Natural killer cell (primary cell): ENCODE measurements at regions not wholly inside any gene's neighbourhood (a gene's known extent, or its start where the extent isn't known, plus 50 kb on each side); places are given as distances from the start of the nearest gene placed in this dataset.

ENCODE experiments used
- ATAC-seq, 3 donors: fragments of 150-1000 bp in 2 of 3; fragments of 200-7000 bp in 1 of 3; cut with Tn5 transposase; 1 replicate in 1 of 3; 2 replicates in 2 of 3; pipeline ENCODE4 v1.10.0; 2021; ENCODE audit warnings: mild to moderate bottlenecking in 2 of 3, moderate library complexity in 2 of 3
- DNase-seq, 2 donors: peaks; one replicate each; pipeline versions ENCODE4 v3.0.0 to v3.0.0-alpha.2; 2013 to 2021; ENCODE audit warnings: mixed read lengths in 1 of 2
- H3K27ac ChIP-seq: one replicate; pipeline ENCODE4 v1.5.1; 2013; ENCODE audit warnings: mild to moderate bottlenecking, low read length
- H3K27me3 ChIP-seq: one replicate; pipeline ENCODE4 v1.6.1; 2013; ENCODE audit warnings: low read length; ENCODE audit not compliant: control insufficient read depth, insufficient read depth
- H3K36me3 ChIP-seq: one replicate; pipeline ENCODE4 v1.6.1; 2013; ENCODE audit warnings: low read length; ENCODE audit not compliant: control insufficient read depth, insufficient read depth
- H3K4me1 ChIP-seq: one replicate; pipeline ENCODE4 v1.6.1; 2013; ENCODE audit warnings: low read length; ENCODE audit not compliant: control insufficient read depth, insufficient read depth
- H3K4me3 ChIP-seq: one replicate; pipeline ENCODE4 v1.5.1; 2013; ENCODE audit warnings: low read length
- H3K9me3 ChIP-seq: one replicate; pipeline ENCODE4 v1.6.1; 2013; ENCODE audit warnings: low read length; ENCODE audit not compliant: control insufficient read depth, insufficient read depth
- H3K27ac Mint-ChIP-seq, 2 donors: one replicate each; pipeline ENCODE4 v1.8.0; 2022; ENCODE audit warnings: mild to moderate bottlenecking in 2 of 2, mixed read lengths in 2 of 2, moderate library complexity in 1 of 2
- H3K27me3 Mint-ChIP-seq, 2 donors: one replicate each; pipeline ENCODE4 v1.8.0; 2022; ENCODE audit warnings: low read depth in 2 of 2, mixed read lengths in 2 of 2
- H3K36me3 Mint-ChIP-seq: one replicate; pipeline ENCODE4 v1.8.0; 2022; ENCODE audit warnings: mixed read lengths
- H3K4me1 Mint-ChIP-seq, 2 donors: one replicate each; pipeline ENCODE4 v1.8.0; 2022; ENCODE audit warnings: mixed read lengths in 2 of 2
- H3K4me3 Mint-ChIP-seq: one replicate; pipeline ENCODE4 v1.8.0; 2022; ENCODE audit warnings: mild to moderate bottlenecking, moderate library complexity, mixed read lengths
- H3K9me3 Mint-ChIP-seq, 2 donors: one replicate each; pipeline ENCODE4 v1.8.0; 2022; ENCODE audit warnings: mixed read lengths in 2 of 2
- CTCF ChIP-seq: fragments of 200-600 bp; IDR thresholded peaks from one replicate; pipeline ENCODE4 v1.8.0; 2022; ENCODE audit warnings: antibody characterized with exemption
- WGBS: methylation state at CpG from one replicate; pipeline ENCODE4 v1.1.7; 2013; ENCODE audit warnings: missing lambda C conversion rate; ENCODE audit not compliant: insufficient coverage; 5-methylcytosine and 5-hydroxymethylcytosine counted together
- intact Hi-C: fragments of 100-400 bp; cut with micrococcal nuclease; formaldehyde crosslinking; loops from one replicate; pipeline ENCODE4 v1.14.2; 2022

- 95% methylated on average over 5 of the region's 5 CpGs for WGBS
Observed at GRCh38 chr13:63107179-63107943, 1691.7 kb upstream of the PCDH20 start.

DNA sequence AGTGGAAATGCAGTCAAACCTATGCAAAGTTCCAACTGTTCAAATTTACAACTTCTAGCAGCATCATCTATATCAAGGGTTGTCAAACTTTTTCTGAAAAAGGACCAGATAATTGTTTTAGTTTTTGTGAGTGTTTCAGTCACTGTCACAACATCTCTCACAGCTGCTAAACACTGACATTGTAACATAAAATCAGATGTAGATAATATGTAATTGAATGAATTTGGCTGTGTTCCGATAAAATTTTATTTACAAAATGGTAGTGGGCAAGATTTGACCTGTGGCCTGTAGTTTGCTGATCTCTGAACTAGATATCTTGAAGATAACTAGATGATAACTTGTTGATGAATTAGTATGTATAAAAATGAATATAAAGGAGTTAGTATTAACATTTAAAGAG is 1679.1 kb upstream of the PCDH20 start:
- peaks cover 8 to 28% of the 10 kb centered on the region in 2 donors for H3K9me3 Mint-ChIP-seq
- WGBS: 100% methylated on average over 1 of the region's 1 CpG
- Histone ChIP-seq H3K9me3 (peaks cover 3% of the 10 kb centered on the region), H3K27me3 (no peaks in the 10 kb centered on the region), H3K4me1 (no peaks in the 10 kb centered on the region), H3K4me3 (no peak overlapping the region), H3K36me3 (no peaks in the 10 kb centered on the region), H3K27ac (no peak overlapping the region)
- no peaks in the 10 kb centered on the region for H3K36me3 Mint-ChIP-seq
- intact Hi-C loops: no loop called here
- H3K4me3 Mint-ChIP-seq: no peak overlapping the region
- ATAC-seq: no peak
- no peak overlapping the region for H3K27ac Mint-ChIP-seq
- no peak for DNase-seq
- H3K27me3 Mint-ChIP-seq: no peaks in the 10 kb centered on the region
- no peak for TF ChIP-seq CTCF
- H3K4me1 Mint-ChIP-seq: no peaks in the 10 kb centered on the region

More at GRCh38 chr13:63107179-63107943, 1691.7 kb upstream of the PCDH20 start:
- no peak for TF ChIP-seq CTCF
- Histone ChIP-seq H3K27ac (no peak overlapping the region), H3K4me1 (no peaks in the 10 kb centered on the region), H3K4me3 (no peak overlapping the region), H3K9me3 (no peaks in the 10 kb centered on the region), H3K27me3 (no peaks in the 10 kb centered on the region), H3K36me3 (no peaks in the 10 kb centered on the region)
- peaks cover 5 to 8% of the 10 kb centered on the region in 2 donors for H3K9me3 Mint-ChIP-seq
- ATAC-seq (no peak), DNase-seq (no peak)
- H3K4me3 Mint-ChIP-seq: no peak overlapping the region
- intact Hi-C loops: no loop called here
- no peaks in the 10 kb centered on the region for H3K27me3 Mint-ChIP-seq
- H3K4me1 Mint-ChIP-seq: no peaks in the 10 kb centered on the region
- H3K27ac Mint-ChIP-seq: no peak overlapping the region
- no peaks in the 10 kb centered on the region for H3K36me3 Mint-ChIP-seq

DNA sequence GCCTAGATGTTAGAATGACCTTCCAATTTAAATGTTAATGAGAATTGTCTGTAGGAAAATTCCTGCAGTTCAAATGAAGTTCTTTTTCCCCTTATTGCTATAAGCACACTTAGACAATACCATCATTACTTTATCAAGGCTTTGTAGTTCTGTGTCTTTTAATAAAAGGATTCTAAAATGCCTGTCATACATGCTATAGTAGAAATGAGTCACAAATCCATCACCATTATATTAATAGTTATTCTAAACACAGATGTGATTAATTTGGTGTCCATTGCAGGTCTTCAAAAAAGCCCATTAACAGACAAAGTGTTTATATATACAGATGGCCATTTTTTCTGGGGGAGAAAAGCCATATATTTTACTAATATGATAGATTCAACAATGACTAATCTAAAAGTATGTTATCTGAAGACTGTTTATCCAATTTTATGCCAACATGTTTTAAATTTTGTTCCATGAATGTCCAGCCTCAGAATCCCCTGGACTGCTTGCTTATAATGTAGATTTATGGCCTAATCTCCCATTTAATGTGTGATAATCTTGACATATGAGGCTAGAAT is 1678.3 kb upstream of the PCDH20 start:
- Histone ChIP-seq H3K27me3 (no peaks in the 10 kb centered on the region), H3K4me1 (no peaks in the 10 kb centered on the region), H3K4me3 (no peak overlapping the region), H3K9me3 (no peaks in the 10 kb centered on the region), H3K27ac (no peak overlapping the region), H3K36me3 (no peaks in the 10 kb centered on the region)
- Mint-ChIP-seq H3K27ac (no peak overlapping the region), H3K36me3 (no peaks in the 10 kb centered on the region), H3K4me3 (no peak overlapping the region), H3K9me3 (peaks cover 5 to 24% of the 10 kb centered on the region in 2 donors), H3K4me1 (no peaks in the 10 kb centered on the region), H3K27me3 (no peaks in the 10 kb centered on the region)
- DNase-seq (no peak), ATAC-seq (no peak)
- TF ChIP-seq CTCF: no peak
- intact Hi-C loops: no loop called here

GRCh38 chr13:63092456-63092855 is 1676.8 kb upstream of the PCDH20 start:
- TF ChIP-seq CTCF: no peak
- DNase-seq (no peak), ATAC-seq (no peak)
- intact Hi-C loops: no loop called here
- Histone ChIP-seq H3K4me1 (no peaks in the 10 kb centered on the region), H3K9me3 (no peaks in the 10 kb centered on the region), H3K27ac (no peak overlapping the region), H3K27me3 (no peaks in the 10 kb centered on the region), H3K36me3 (no peaks in the 10 kb centered on the region), H3K4me3 (no peak overlapping the region)
- H3K4me3 Mint-ChIP-seq: no peak overlapping the region
- no peaks in the 10 kb centered on the region for H3K4me1 Mint-ChIP-seq
- peaks cover 8 to 20% of the 10 kb centered on the region in 2 donors for H3K9me3 Mint-ChIP-seq
- no peak overlapping the region for H3K27ac Mint-ChIP-seq
- peaks cover under 1% of the 10 kb centered on the region for H3K36me3 Mint-ChIP-seq
- H3K27me3 Mint-ChIP-seq: no peaks in the 10 kb centered on the region
- WGBS: no CpG with 5 or more reads among the region's 1 CpG
